ENCODE measurements at regions not wholly inside any gene's neighbourhood (a gene's known extent, or its start where the extent isn't known, plus 50 kb on each side); places are given as distances from the start of the nearest gene placed in this dataset.

GRCh38 chr2:30030361-30030760, 109.0 kb upstream of the ALK start:
- TF ChIP-seq CTCF (IDR thresholded peaks at IDR 0.05): no peak
- no peak for TF ChIP-seq POLR2A (IDR thresholded peaks at IDR 0.05)
- TF ChIP-seq POLR2AphosphoS5 (IDR thresholded peaks at IDR 0.05): no peak
